ENCODE measurements at regions not wholly inside any gene's neighbourhood (a gene's known extent, or its start where the extent isn't known, plus 50 kb on each side); places are given as distances from the start of the nearest gene placed in this dataset.
"Not testable (repeated sequence)": the region's sequence is repeated elsewhere in the genome, so short reads cannot be mapped to it uniquely, and the experiment has no call there.

- not testable (repeated sequence) for H3K27ac ChIP-seq (ENCODE audit: low read depth, low read length); H3K36me3 ChIP-seq (ENCODE audit: control insufficient read depth in 1 of 2, insufficient read depth in 2 of 2, low read length in 2 of 2); H3K4me3 ChIP-seq (ENCODE audit: low read depth in 1 of 2, low read length in 2 of 2); H3K4me1 ChIP-seq (ENCODE audit: control insufficient read depth in 1 of 2, insufficient read depth in 2 of 2, low read length in 2 of 2); H3K9ac ChIP-seq (ENCODE audit: low read depth in 1 of 2, low read length in 2 of 2); H3K27me3 ChIP-seq (ENCODE audit: control insufficient read depth in 1 of 2, insufficient read depth in 2 of 2, low read length in 2 of 2); H3K9me3 ChIP-seq (ENCODE audit: control insufficient read depth in 1 of 2, low read length in 2 of 2)
Measured at GRCh38 chr2:84168552-84168951, 290.5 kb downstream of the SUCLG1 start.

GRCh38 chr2:84165256-84165655, 293.8 kb downstream of the SUCLG1 start:
- Histone ChIP-seq H3K36me3 (ENCODE audit: control insufficient read depth in 1 of 2, insufficient read depth in 2 of 2, low read length in 2 of 2) (no peaks in the 10 kb centered on the region), H3K4me1 (ENCODE audit: control insufficient read depth in 1 of 2, insufficient read depth in 2 of 2, low read length in 2 of 2) (no peaks in the 10 kb centered on the region)

GRCh38 chr2:84160453-84160852, 298.6 kb downstream of the SUCLG1 start:
- no peaks in the 10 kb centered on the region for H3K9me3 ChIP-seq (ENCODE audit: control insufficient read depth in 1 of 2, low read length in 2 of 2)
- H3K9ac ChIP-seq (ENCODE audit: low read depth in 1 of 2, low read length in 2 of 2): no peak overlapping the region
- H3K4me3 ChIP-seq (ENCODE audit: low read depth in 1 of 2, low read length in 2 of 2): no peak overlapping the region
- H3K27ac ChIP-seq (ENCODE audit: low read depth, low read length): no peak overlapping the region
- H3K36me3 ChIP-seq (ENCODE audit: control insufficient read depth in 1 of 2, insufficient read depth in 2 of 2, low read length in 2 of 2): no peaks in the 10 kb centered on the region
- H3K4me1 ChIP-seq (ENCODE audit: control insufficient read depth in 1 of 2, insufficient read depth in 2 of 2, low read length in 2 of 2): no peaks in the 10 kb centered on the region
- H3K27me3 ChIP-seq (ENCODE audit: control insufficient read depth in 1 of 2, insufficient read depth in 2 of 2, low read length in 2 of 2): no peaks in the 10 kb centered on the region

More at GRCh38 chr2:84165256-84165655, 293.8 kb downstream of the SUCLG1 start:
- Histone ChIP-seq H3K27me3 (ENCODE audit: control insufficient read depth in 1 of 2, insufficient read depth in 2 of 2, low read length in 2 of 2) (no peaks in the 10 kb centered on the region), H3K27ac (ENCODE audit: low read depth, low read length) (no peak overlapping the region), H3K4me3 (ENCODE audit: low read depth in 1 of 2, low read length in 2 of 2) (no peak overlapping the region), H3K9me3 (ENCODE audit: control insufficient read depth in 1 of 2, low read length in 2 of 2) (no peaks in the 10 kb centered on the region), H3K9ac (ENCODE audit: low read depth in 1 of 2, low read length in 2 of 2) (no peak overlapping the region)

GRCh38 chr2:84158605-84159004, 300.5 kb downstream of the SUCLG1 start:
- Histone ChIP-seq H3K36me3 (ENCODE audit: control insufficient read depth in 1 of 2, insufficient read depth in 2 of 2, low read length in 2 of 2) (no peaks in the 10 kb centered on the region), H3K9me3 (ENCODE audit: control insufficient read depth in 1 of 2, low read length in 2 of 2) (no peaks in the 10 kb centered on the region), H3K27me3 (ENCODE audit: control insufficient read depth in 1 of 2, insufficient read depth in 2 of 2, low read length in 2 of 2) (no peaks in the 10 kb centered on the region), H3K4me3 (ENCODE audit: low read depth in 1 of 2, low read length in 2 of 2) (no peak overlapping the region), H3K9ac (ENCODE audit: low read depth in 1 of 2, low read length in 2 of 2) (no peak overlapping the region), H3K4me1 (ENCODE audit: control insufficient read depth in 1 of 2, insufficient read depth in 2 of 2, low read length in 2 of 2) (no peaks in the 10 kb centered on the region), H3K27ac (ENCODE audit: low read depth, low read length) (no peak overlapping the region)

- Histone ChIP-seq H3K4me1 (ENCODE audit: control insufficient read depth in 1 of 2, insufficient read depth in 2 of 2, low read length in 2 of 2) (no peaks in the 10 kb centered on the region), H3K9ac (ENCODE audit: low read depth in 1 of 2, low read length in 2 of 2) (no peak overlapping the region), H3K9me3 (ENCODE audit: control insufficient read depth in 1 of 2, low read length in 2 of 2) (no peaks in the 10 kb centered on the region), H3K27ac (ENCODE audit: low read depth, low read length) (no peak overlapping the region), H3K36me3 (ENCODE audit: control insufficient read depth in 1 of 2, insufficient read depth in 2 of 2, low read length in 2 of 2) (no peaks in the 10 kb centered on the region), H3K4me3 (ENCODE audit: low read depth in 1 of 2, low read length in 2 of 2) (no peak overlapping the region), H3K27me3 (ENCODE audit: control insufficient read depth in 1 of 2, insufficient read depth in 2 of 2, low read length in 2 of 2) (peaks cover 0 to 7% of the 10 kb centered on the region in 2 donors)
Measured at GRCh38 chr2:84152462-84152861, 306.6 kb downstream of the SUCLG1 start.

- H3K9me3 ChIP-seq (ENCODE audit: control insufficient read depth in 1 of 2, low read length in 2 of 2): no peaks in the 10 kb centered on the region
- no peak overlapping the region for H3K27ac ChIP-seq (ENCODE audit: low read depth, low read length)
- no peak overlapping the region for H3K4me3 ChIP-seq (ENCODE audit: low read depth in 1 of 2, low read length in 2 of 2)
- no peak overlapping the region for H3K9ac ChIP-seq (ENCODE audit: low read depth in 1 of 2, low read length in 2 of 2)
- no peaks in the 10 kb centered on the region for H3K36me3 ChIP-seq (ENCODE audit: control insufficient read depth in 1 of 2, insufficient read depth in 2 of 2, low read length in 2 of 2)
- no peaks in the 10 kb centered on the region for H3K4me1 ChIP-seq (ENCODE audit: control insufficient read depth in 1 of 2, insufficient read depth in 2 of 2, low read length in 2 of 2)
- peaks cover 0 to 3% of the 10 kb centered on the region in 2 donors for H3K27me3 ChIP-seq (ENCODE audit: control insufficient read depth in 1 of 2, insufficient read depth in 2 of 2, low read length in 2 of 2)
Measured at GRCh38 chr2:84144345-84144744, 314.7 kb downstream of the SUCLG1 start.

- H3K27me3 ChIP-seq (ENCODE audit: control insufficient read depth in 1 of 2, insufficient read depth in 2 of 2, low read length in 2 of 2): no peaks in the 10 kb centered on the region
- no peak overlapping the region for H3K27ac ChIP-seq (ENCODE audit: low read depth, low read length)
- H3K9ac ChIP-seq (ENCODE audit: low read depth in 1 of 2, low read length in 2 of 2): no peak overlapping the region
- no peaks in the 10 kb centered on the region for H3K9me3 ChIP-seq (ENCODE audit: control insufficient read depth in 1 of 2, low read length in 2 of 2)
- no peak overlapping the region for H3K4me3 ChIP-seq (ENCODE audit: low read depth in 1 of 2, low read length in 2 of 2)
- H3K4me1 ChIP-seq (ENCODE audit: control insufficient read depth in 1 of 2, insufficient read depth in 2 of 2, low read length in 2 of 2): no peaks in the 10 kb centered on the region
- H3K36me3 ChIP-seq (ENCODE audit: control insufficient read depth in 1 of 2, insufficient read depth in 2 of 2, low read length in 2 of 2): no peaks in the 10 kb centered on the region
Measured at GRCh38 chr2:84137034-84137433, 322.0 kb downstream of the SUCLG1 start.

- Histone ChIP-seq H3K27me3 (ENCODE audit: control insufficient read depth in 1 of 2, insufficient read depth in 2 of 2, low read length in 2 of 2) (no peaks in the 10 kb centered on the region), H3K36me3 (ENCODE audit: control insufficient read depth in 1 of 2, insufficient read depth in 2 of 2, low read length in 2 of 2) (no peaks in the 10 kb centered on the region)
Measured at GRCh38 chr2:84132370-84132769, 326.7 kb downstream of the SUCLG1 start.

GRCh38 chr2:84131278-84131830, 327.7 kb downstream of the SUCLG1 start:
- H3K27me3 ChIP-seq (ENCODE audit: control insufficient read depth in 1 of 2, insufficient read depth in 2 of 2, low read length in 2 of 2): no peaks in the 10 kb centered on the region
- no peaks in the 10 kb centered on the region for H3K9me3 ChIP-seq (ENCODE audit: control insufficient read depth in 1 of 2, low read length in 2 of 2)
- no peak overlapping the region for H3K27ac ChIP-seq (ENCODE audit: low read depth, low read length)
- H3K4me1 ChIP-seq (ENCODE audit: control insufficient read depth in 1 of 2, insufficient read depth in 2 of 2, low read length in 2 of 2): no peaks in the 10 kb centered on the region
- H3K36me3 ChIP-seq (ENCODE audit: control insufficient read depth in 1 of 2, insufficient read depth in 2 of 2, low read length in 2 of 2): no peaks in the 10 kb centered on the region
- no peak overlapping the region for H3K9ac ChIP-seq (ENCODE audit: low read depth in 1 of 2, low read length in 2 of 2)
- H3K4me3 ChIP-seq (ENCODE audit: low read depth in 1 of 2, low read length in 2 of 2): no peak overlapping the region

More at GRCh38 chr2:84132370-84132769, 326.7 kb downstream of the SUCLG1 start:
- no peak overlapping the region for H3K9ac ChIP-seq (ENCODE audit: low read depth in 1 of 2, low read length in 2 of 2)
- no peaks in the 10 kb centered on the region for H3K4me1 ChIP-seq (ENCODE audit: control insufficient read depth in 1 of 2, insufficient read depth in 2 of 2, low read length in 2 of 2)
- H3K4me3 ChIP-seq (ENCODE audit: low read depth in 1 of 2, low read length in 2 of 2): no peak overlapping the region
- no peak overlapping the region for H3K27ac ChIP-seq (ENCODE audit: low read depth, low read length)
- no peaks in the 10 kb centered on the region for H3K9me3 ChIP-seq (ENCODE audit: control insufficient read depth in 1 of 2, low read length in 2 of 2)

- H3K9ac ChIP-seq (ENCODE audit: low read depth in 1 of 2, low read length in 2 of 2): no peak overlapping the region
- no peak overlapping the region for H3K27ac ChIP-seq (ENCODE audit: low read depth, low read length)
- no peaks in the 10 kb centered on the region for H3K36me3 ChIP-seq (ENCODE audit: control insufficient read depth in 1 of 2, insufficient read depth in 2 of 2, low read length in 2 of 2)
- no peak overlapping the region for H3K4me3 ChIP-seq (ENCODE audit: low read depth in 1 of 2, low read length in 2 of 2)
- no peaks in the 10 kb centered on the region for H3K27me3 ChIP-seq (ENCODE audit: control insufficient read depth in 1 of 2, insufficient read depth in 2 of 2, low read length in 2 of 2)
- no peaks in the 10 kb centered on the region for H3K4me1 ChIP-seq (ENCODE audit: control insufficient read depth in 1 of 2, insufficient read depth in 2 of 2, low read length in 2 of 2)
- H3K9me3 ChIP-seq (ENCODE audit: control insufficient read depth in 1 of 2, low read length in 2 of 2): no peaks in the 10 kb centered on the region
Measured at GRCh38 chr2:84129018-84129417, 330.1 kb downstream of the SUCLG1 start.

GRCh38 chr2:84127812-84128211, 331.3 kb downstream of the SUCLG1 start:
- H3K27me3 ChIP-seq (ENCODE audit: control insufficient read depth in 1 of 2, insufficient read depth in 2 of 2, low read length in 2 of 2); H3K27ac ChIP-seq (ENCODE audit: low read depth, low read length); H3K4me1 ChIP-seq (ENCODE audit: control insufficient read depth in 1 of 2, insufficient read depth in 2 of 2, low read length in 2 of 2); H3K4me3 ChIP-seq (ENCODE audit: low read depth in 1 of 2, low read length in 2 of 2); H3K36me3 ChIP-seq (ENCODE audit: control insufficient read depth in 1 of 2, insufficient read depth in 2 of 2, low read length in 2 of 2); H3K9ac ChIP-seq (ENCODE audit: low read depth in 1 of 2, low read length in 2 of 2); H3K9me3 ChIP-seq (ENCODE audit: control insufficient read depth in 1 of 2, low read length in 2 of 2): not testable (repeated sequence)

Data from duodenal mucosa (tissue), 2 donors.